ENCODE measurements at regions not wholly inside any gene's neighbourhood (a gene's known extent, or its start where the extent isn't known, plus 50 kb on each side); places are given as distances from the start of the nearest gene placed in this dataset.

DNA sequence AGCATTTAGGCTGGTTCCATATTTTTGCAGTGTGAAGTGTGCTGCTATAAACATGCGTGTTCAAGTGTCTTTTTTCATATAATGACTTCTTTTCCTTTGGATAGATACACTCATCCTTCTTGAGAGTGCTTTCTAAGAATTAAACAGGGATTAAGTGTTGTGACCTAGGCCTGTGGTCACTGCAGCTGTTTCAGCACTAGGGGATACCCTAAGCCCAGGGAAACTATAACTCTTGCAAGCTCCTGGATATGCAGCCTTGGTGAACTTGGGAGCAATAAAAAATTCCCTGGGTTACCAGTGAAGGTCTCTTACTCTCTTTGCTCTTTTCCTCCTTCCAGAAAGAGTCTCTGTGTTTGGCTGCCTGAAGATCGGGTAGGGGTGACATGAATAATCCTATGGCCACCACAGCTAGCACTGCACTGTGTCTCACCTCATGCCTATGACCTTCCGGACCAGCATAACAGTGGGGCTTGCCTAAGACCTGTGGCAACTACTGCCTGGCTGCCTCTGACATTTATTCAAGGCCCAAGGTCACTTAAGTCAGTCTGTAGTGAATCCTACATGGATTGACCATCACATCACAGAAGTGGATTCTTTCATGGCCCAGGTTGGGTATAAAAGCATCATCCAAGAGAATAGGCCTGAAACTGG lies 799.7 kb downstream of the DACH1 start:
- H3K36me3 ChIP-seq (ENCODE audit: insufficient read depth, low read length) = no peaks in the 10 kb centered on the region
- H3K9ac ChIP-seq (ENCODE audit: low read length) = no peak overlapping the region
- H3K4me1 ChIP-seq (ENCODE audit: insufficient read depth, low read length) = no peaks in the 10 kb centered on the region
- no peak overlapping the region for H3K27ac ChIP-seq (ENCODE audit: low read depth, low read length)
- no peaks in the 10 kb centered on the region for H3K27me3 ChIP-seq (ENCODE audit: control insufficient read depth in 1 of 2, insufficient read depth in 2 of 2, low read length in 2 of 2)
- H3K9me3 ChIP-seq (ENCODE audit: low read length) = no peaks in the 10 kb centered on the region
- no peak overlapping the region for H3K4me3 ChIP-seq (ENCODE audit: low read depth in 1 of 2, low read length in 2 of 2)

DNA sequence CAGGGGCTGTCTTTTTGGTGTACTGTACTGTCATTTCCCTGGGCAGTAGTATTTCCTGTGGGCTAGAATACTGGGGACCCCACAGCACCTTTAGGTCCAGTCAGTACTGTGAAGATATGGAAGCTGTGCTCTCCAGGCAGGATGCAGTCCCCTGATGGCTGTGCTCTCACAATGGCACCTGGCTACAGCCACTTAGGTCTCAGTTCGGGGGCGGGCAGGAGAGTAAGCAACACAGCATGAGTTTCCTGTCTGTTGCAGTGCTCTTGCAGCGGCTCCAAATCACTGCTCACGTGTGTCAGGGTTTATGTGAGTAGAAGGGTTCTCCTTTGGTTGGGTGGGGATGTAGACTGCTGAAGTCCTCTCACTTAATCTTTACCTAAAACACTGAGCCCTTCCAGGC lies 810.4 kb downstream of the DACH1 start:
- H3K27me3 ChIP-seq (ENCODE audit: control insufficient read depth in 1 of 2, insufficient read depth in 2 of 2, low read length in 2 of 2) = no peaks in the 10 kb centered on the region
- no peaks in the 10 kb centered on the region for H3K4me1 ChIP-seq (ENCODE audit: insufficient read depth, low read length)
- no peak overlapping the region for H3K9ac ChIP-seq (ENCODE audit: low read length)
- no peaks in the 10 kb centered on the region for H3K36me3 ChIP-seq (ENCODE audit: insufficient read depth, low read length)
- no peak overlapping the region for H3K4me3 ChIP-seq (ENCODE audit: low read depth in 1 of 2, low read length in 2 of 2)
- no peak overlapping the region for H3K27ac ChIP-seq (ENCODE audit: low read depth, low read length)
- no peaks in the 10 kb centered on the region for H3K9me3 ChIP-seq (ENCODE audit: low read length)

DNA sequence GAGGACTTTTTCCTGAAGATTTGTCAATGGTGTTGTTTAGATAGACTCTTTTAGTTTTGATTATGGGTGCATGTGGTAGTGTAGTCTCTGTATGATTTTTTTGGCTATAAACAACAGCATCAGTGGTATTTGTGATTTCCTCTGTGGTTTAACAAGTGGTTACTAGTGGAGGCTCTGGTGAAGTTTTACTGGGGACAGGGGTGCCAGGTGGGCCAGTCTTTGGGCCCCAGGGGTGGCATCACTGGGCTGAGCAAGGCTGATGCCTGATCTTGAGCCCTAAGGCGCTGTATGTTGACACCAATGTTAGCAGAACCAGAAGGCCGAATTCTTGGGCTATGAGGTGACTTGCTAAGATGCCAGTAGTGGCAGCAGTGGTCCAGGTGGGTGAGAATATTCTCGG lies 811.4 kb downstream of the DACH1 start:
- Histone ChIP-seq H3K9me3 (ENCODE audit: low read length) (no peaks in the 10 kb centered on the region), H3K4me1 (ENCODE audit: insufficient read depth, low read length) (no peaks in the 10 kb centered on the region), H3K27ac (ENCODE audit: low read depth, low read length) (no peak overlapping the region), H3K36me3 (ENCODE audit: insufficient read depth, low read length) (no peaks in the 10 kb centered on the region), H3K9ac (ENCODE audit: low read length) (no peak overlapping the region), H3K27me3 (ENCODE audit: control insufficient read depth in 1 of 2, insufficient read depth in 2 of 2, low read length in 2 of 2) (no peaks in the 10 kb centered on the region), H3K4me3 (ENCODE audit: low read depth in 1 of 2, low read length in 2 of 2) (no peak overlapping the region)

DNA sequence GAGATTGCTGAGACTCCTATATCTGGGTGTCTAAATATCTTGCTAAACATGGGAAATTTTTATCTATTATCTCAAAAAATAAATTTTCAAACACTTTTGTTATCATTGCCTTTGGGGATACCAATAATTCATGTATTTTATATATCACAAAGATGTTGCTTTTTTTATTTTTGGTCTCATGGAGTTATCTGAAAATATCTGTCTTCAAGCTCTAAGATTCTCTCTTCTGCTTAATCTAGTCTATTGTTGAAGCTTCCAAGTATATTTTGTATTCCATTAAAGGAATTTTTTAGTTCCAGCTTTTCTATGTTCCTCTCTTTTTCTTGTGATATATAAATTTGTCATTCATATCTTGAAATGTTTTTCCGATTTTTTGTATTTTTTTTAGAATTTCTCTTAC lies 812.0 kb downstream of the DACH1 start:
- H3K36me3 ChIP-seq (ENCODE audit: insufficient read depth, low read length) = no peaks in the 10 kb centered on the region
- H3K9ac ChIP-seq (ENCODE audit: low read length) = no peak overlapping the region
- H3K27me3 ChIP-seq (ENCODE audit: control insufficient read depth in 1 of 2, insufficient read depth in 2 of 2, low read length in 2 of 2) = no peaks in the 10 kb centered on the region
- no peaks in the 10 kb centered on the region for H3K4me1 ChIP-seq (ENCODE audit: insufficient read depth, low read length)
- no peak overlapping the region for H3K4me3 ChIP-seq (ENCODE audit: low read depth in 1 of 2, low read length in 2 of 2)
- H3K27ac ChIP-seq (ENCODE audit: low read depth, low read length) = no peak overlapping the region
- no peaks in the 10 kb centered on the region for H3K9me3 ChIP-seq (ENCODE audit: low read length)

DNA sequence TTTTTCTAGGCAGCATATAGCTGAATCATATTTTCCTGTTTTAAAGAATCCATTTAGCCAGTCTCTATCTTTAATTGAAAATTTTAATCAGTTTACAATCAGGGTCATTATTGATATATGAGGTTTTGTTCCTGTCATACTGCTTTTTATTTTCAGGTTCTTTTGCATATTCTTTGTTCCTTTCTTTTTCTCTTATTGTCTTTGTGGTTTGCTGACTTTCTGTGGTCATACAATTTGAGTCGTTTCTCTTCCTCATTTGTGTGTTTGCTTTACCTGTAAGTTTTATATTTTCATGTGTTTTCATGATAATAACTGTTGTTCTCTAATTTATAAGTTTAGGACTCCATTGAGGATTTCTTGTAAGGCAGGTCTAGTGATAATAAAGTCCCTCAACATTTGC lies 812.6 kb downstream of the DACH1 start:
- no peaks in the 10 kb centered on the region for H3K36me3 ChIP-seq (ENCODE audit: insufficient read depth, low read length)
- no peak overlapping the region for H3K9ac ChIP-seq (ENCODE audit: low read length)
- no peaks in the 10 kb centered on the region for H3K9me3 ChIP-seq (ENCODE audit: low read length)
- no peak overlapping the region for H3K27ac ChIP-seq (ENCODE audit: low read depth, low read length)
- H3K4me3 ChIP-seq (ENCODE audit: low read depth in 1 of 2, low read length in 2 of 2) = no peak overlapping the region
- H3K4me1 ChIP-seq (ENCODE audit: insufficient read depth, low read length) = no peaks in the 10 kb centered on the region
- no peaks in the 10 kb centered on the region for H3K27me3 ChIP-seq (ENCODE audit: control insufficient read depth in 1 of 2, insufficient read depth in 2 of 2, low read length in 2 of 2)

DNA sequence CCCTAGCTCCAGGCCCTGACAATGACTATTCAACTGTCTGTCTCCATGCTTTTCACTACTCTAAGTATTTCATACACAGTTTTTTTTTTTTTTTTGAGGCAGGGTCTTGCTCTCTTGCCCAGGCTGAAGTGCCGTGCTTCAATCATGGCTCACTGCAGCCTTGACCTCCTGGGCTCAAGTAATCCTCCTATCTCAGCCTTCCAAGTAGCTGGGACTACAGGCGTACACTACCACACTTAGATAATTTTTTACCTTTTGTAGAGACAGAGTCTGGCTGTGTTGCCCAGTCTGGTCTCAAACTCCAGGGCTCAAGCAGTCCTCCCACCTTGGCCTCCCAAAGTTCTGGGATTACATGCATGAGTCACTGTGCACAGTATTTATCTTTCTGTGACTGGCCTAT lies 815.4 kb downstream of the DACH1 start:
- Histone ChIP-seq H3K36me3 (ENCODE audit: insufficient read depth, low read length) (no peaks in the 10 kb centered on the region), H3K27ac (ENCODE audit: low read depth, low read length) (no peak overlapping the region), H3K4me1 (ENCODE audit: insufficient read depth, low read length) (no peaks in the 10 kb centered on the region), H3K4me3 (ENCODE audit: low read depth in 1 of 2, low read length in 2 of 2) (no peak overlapping the region), H3K9me3 (ENCODE audit: low read length) (no peaks in the 10 kb centered on the region), H3K27me3 (ENCODE audit: control insufficient read depth in 1 of 2, insufficient read depth in 2 of 2, low read length in 2 of 2) (no peaks in the 10 kb centered on the region), H3K9ac (ENCODE audit: low read length) (no peak overlapping the region)

DNA sequence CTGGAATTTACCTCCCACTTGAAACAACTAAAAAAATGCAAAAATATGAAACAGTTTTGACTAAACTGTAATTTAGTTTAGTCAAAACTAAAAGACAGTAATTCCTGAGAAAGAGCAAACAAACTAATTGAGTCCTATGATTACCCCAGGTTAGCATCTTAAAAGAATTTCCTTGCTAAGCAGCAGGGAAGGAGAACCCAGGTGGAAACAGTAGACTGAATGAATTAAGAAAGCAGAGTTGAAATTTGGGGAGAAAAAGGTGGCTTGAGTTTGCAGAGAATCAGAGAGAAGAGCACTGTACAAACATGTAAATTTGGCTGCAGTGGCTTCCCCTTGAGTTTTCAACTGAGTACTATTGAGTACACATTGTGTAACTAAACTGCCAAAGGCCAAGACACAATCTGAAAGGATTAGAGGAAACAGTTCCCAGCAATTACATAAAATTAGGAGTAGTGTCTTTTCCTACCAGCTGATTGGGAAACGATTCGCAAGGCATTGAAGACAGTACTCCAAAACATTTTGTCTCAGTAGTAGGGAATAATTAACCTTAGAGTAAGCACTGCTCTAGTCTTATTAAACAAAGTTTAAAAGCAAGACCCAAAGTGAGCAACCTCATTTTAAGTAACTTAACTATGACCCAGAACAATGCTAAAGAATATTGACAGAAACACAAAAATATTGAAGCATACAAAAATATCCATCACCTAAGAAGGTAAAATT lies 820.5 kb downstream of the DACH1 start:
- no peaks in the 10 kb centered on the region for H3K4me1 ChIP-seq (ENCODE audit: insufficient read depth, low read length)
- no peaks in the 10 kb centered on the region for H3K27me3 ChIP-seq (ENCODE audit: control insufficient read depth in 1 of 2, insufficient read depth in 2 of 2, low read length in 2 of 2)
- no peak overlapping the region for H3K9ac ChIP-seq (ENCODE audit: low read length)
- H3K36me3 ChIP-seq (ENCODE audit: insufficient read depth, low read length) = no peaks in the 10 kb centered on the region
- no peak overlapping the region for H3K4me3 ChIP-seq (ENCODE audit: low read depth in 1 of 2, low read length in 2 of 2)
- no peak overlapping the region for H3K27ac ChIP-seq (ENCODE audit: low read depth, low read length)
- no peaks in the 10 kb centered on the region for H3K9me3 ChIP-seq (ENCODE audit: low read length)

DNA sequence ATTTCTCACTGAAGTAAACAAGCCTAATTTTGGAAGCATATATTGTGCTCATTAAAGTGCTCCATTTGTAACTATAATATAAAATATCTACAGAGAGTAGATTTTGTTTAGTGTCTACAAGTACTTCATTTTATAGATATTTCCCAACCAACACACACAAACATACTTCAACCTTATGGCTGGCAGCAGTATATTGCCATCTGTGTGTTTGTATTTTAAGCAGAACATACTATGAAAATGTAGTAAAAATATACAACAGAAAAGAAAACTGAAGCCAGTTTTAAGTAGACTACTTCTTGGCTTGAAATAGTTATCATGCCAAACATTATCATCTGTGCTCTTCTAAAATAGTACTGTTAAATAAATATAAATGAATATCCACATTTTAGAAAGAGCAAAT lies 821.9 kb downstream of the DACH1 start:
- H3K4me1 ChIP-seq (ENCODE audit: insufficient read depth, low read length) = no peaks in the 10 kb centered on the region
- H3K9me3 ChIP-seq (ENCODE audit: low read length) = no peaks in the 10 kb centered on the region
- H3K27me3 ChIP-seq (ENCODE audit: control insufficient read depth in 1 of 2, insufficient read depth in 2 of 2, low read length in 2 of 2) = no peaks in the 10 kb centered on the region
- no peaks in the 10 kb centered on the region for H3K36me3 ChIP-seq (ENCODE audit: insufficient read depth, low read length)
- no peak overlapping the region for H3K27ac ChIP-seq (ENCODE audit: low read depth, low read length)
- H3K4me3 ChIP-seq (ENCODE audit: low read depth in 1 of 2, low read length in 2 of 2) = no peak overlapping the region
- no peak overlapping the region for H3K9ac ChIP-seq (ENCODE audit: low read length)

DNA sequence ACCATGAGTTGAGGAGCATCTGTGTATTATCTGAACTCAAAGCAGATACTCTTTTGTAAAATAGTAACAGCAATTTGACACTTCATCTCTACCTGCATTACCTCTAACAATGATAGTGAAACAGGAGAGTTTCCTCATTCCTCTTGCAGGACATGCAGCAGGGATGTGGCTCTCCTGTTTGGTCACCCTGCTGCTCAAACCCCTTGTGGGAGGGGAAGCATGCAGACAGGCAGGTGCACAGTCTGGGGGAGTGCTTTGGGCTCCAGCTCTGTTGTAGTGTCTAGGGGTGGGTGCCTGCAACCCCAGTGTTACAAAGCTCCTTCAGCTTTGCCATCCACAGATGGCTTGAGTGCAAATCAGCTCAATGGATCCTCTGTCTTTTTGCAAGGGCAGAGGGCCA lies 827.6 kb downstream of the DACH1 start:
- H3K27me3 ChIP-seq (ENCODE audit: control insufficient read depth in 1 of 2, insufficient read depth in 2 of 2, low read length in 2 of 2) = no peaks in the 10 kb centered on the region
- H3K9ac ChIP-seq (ENCODE audit: low read length) = no peak overlapping the region
- H3K9me3 ChIP-seq (ENCODE audit: low read length) = no peaks in the 10 kb centered on the region
- H3K36me3 ChIP-seq (ENCODE audit: insufficient read depth, low read length) = no peaks in the 10 kb centered on the region
- H3K27ac ChIP-seq (ENCODE audit: low read depth, low read length) = no peak overlapping the region
- H3K4me1 ChIP-seq (ENCODE audit: insufficient read depth, low read length) = no peaks in the 10 kb centered on the region
- no peak overlapping the region for H3K4me3 ChIP-seq (ENCODE audit: low read depth in 1 of 2, low read length in 2 of 2)

DNA sequence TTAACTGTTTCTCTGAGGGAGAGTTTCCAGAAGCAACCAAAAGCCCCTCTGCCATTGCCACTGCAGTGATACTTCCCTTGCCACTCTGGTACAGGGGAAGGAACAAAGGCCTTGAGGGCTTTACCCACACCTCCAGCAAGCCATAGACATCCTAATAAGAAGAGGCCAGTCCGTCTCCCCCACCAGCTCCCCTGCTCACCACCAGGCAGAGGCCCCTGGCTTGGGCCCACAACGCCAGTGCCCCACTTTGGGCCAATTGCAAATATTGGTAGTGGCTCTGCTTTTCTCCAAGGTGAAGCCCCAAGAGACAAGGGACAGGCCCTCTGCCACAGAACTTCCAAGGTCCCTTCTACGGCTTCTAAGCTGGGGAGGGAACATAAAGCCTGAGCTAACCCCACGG lies 833.0 kb downstream of the DACH1 start:
- Histone ChIP-seq H3K9me3 (ENCODE audit: low read length) (no peaks in the 10 kb centered on the region), H3K27ac (ENCODE audit: low read depth, low read length) (no peak overlapping the region), H3K4me3 (ENCODE audit: low read depth in 1 of 2, low read length in 2 of 2) (no peak overlapping the region)

DNA sequence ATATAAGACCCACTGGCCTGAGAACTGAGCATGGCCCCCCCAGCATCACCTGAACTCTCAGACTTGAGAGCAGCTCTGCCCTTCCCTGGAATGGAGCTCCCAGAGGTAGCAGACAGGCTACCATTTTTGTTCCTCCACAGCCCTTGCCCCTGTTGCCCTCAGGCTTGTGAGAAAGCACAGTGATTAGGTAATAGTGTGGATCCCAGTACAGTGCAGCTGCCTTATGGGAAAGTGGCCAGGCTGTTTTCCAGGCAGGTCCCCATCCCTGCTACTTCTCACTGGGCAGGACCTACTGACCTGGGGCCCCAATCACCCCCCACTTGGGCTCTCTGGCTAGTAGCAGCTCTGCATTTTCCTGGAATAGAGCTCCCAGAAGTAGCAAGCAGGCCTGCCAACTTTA lies 834.0 kb downstream of the DACH1 start:
- H3K4me3 ChIP-seq (ENCODE audit: low read depth in 1 of 2, low read length in 2 of 2) = no peak overlapping the region
- no peak overlapping the region for H3K9ac ChIP-seq (ENCODE audit: low read length)
- no peaks in the 10 kb centered on the region for H3K9me3 ChIP-seq (ENCODE audit: low read length)
- H3K4me1 ChIP-seq (ENCODE audit: insufficient read depth, low read length) = no peaks in the 10 kb centered on the region
- no peaks in the 10 kb centered on the region for H3K36me3 ChIP-seq (ENCODE audit: insufficient read depth, low read length)
- no peaks in the 10 kb centered on the region for H3K27me3 ChIP-seq (ENCODE audit: control insufficient read depth in 1 of 2, insufficient read depth in 2 of 2, low read length in 2 of 2)
- no peak overlapping the region for H3K27ac ChIP-seq (ENCODE audit: low read depth, low read length)

More for the DNA sequence above, 833.0 kb downstream of the DACH1 start:
- Histone ChIP-seq H3K9ac (ENCODE audit: low read length) (no peak overlapping the region), H3K27me3 (ENCODE audit: control insufficient read depth in 1 of 2, insufficient read depth in 2 of 2, low read length in 2 of 2) (no peaks in the 10 kb centered on the region), H3K4me1 (ENCODE audit: insufficient read depth, low read length) (no peaks in the 10 kb centered on the region), H3K36me3 (ENCODE audit: insufficient read depth, low read length) (no peaks in the 10 kb centered on the region)

DNA sequence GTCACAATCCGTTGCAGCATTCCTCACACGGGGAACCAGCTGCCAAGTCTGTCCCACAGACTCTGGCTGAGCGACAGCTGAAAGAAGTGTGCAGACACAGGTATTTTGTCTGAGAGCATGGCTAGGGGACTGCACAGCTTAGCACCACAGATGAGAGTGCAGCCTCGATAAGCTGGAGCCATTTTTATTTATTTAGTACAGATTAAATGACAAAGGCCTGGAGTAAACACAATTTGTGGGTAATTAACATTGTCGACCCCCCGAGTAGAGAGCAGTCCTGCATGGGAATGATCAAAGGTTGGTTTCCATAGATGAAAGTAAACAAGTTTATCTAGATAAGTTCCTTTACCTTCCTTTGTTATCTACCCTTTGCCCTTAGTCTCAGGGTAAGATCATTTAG lies 836.2 kb downstream of the DACH1 start:
- H3K4me3 ChIP-seq (ENCODE audit: low read depth in 1 of 2, low read length in 2 of 2) = no peak overlapping the region
- H3K36me3 ChIP-seq (ENCODE audit: insufficient read depth, low read length) = no peaks in the 10 kb centered on the region

More for the DNA sequence above, 836.2 kb downstream of the DACH1 start:
- Histone ChIP-seq H3K27me3 (ENCODE audit: control insufficient read depth in 1 of 2, insufficient read depth in 2 of 2, low read length in 2 of 2) (no peaks in the 10 kb centered on the region), H3K27ac (ENCODE audit: low read depth, low read length) (no peak overlapping the region), H3K9me3 (ENCODE audit: low read length) (no peaks in the 10 kb centered on the region), H3K4me1 (ENCODE audit: insufficient read depth, low read length) (no peaks in the 10 kb centered on the region), H3K9ac (ENCODE audit: low read length) (no peak overlapping the region)
